Activated T-cell treated with anti-CD3 and anti-CD28 coated beads, Interleukin-2, amount 50 U/mL, for 72 hours (primary cell): ENCODE measurements at regions not wholly inside any gene's neighbourhood (a gene's known extent, or its start where the extent isn't known, plus 50 kb on each side); places are given as distances from the start of the nearest gene placed in this dataset.

ENCODE experiments used
- ATAC-seq, 2 donors: fragments of 150-1000 bp; cut with Tn5 transposase; replicated peaks in 1 of 2; 2 replicates each; pipeline ENCODE4 v1.10.0; 2021; ENCODE audit warnings: moderate library complexity in 2 of 2, mild to moderate bottlenecking in 1 of 2
- DNase-seq, 2 donors: peaks; one replicate each; pipeline ENCODE4 v3.0.0; 2021 to 2022; ENCODE audit warnings: mixed read lengths in 1 of 2
- H3K27ac Mint-ChIP-seq: one replicate; pipeline ENCODE4 v1.8.0; 2022; ENCODE audit warnings: mild to moderate bottlenecking, moderate library complexity, mixed read lengths
- H3K27me3 Mint-ChIP-seq: one replicate; pipeline ENCODE4 v1.8.0; 2022; ENCODE audit warnings: low read depth, mixed read lengths
- H3K36me3 Mint-ChIP-seq, 2 donors: one replicate each; pipeline ENCODE4 v1.8.0; 2022; ENCODE audit warnings: mixed read lengths in 2 of 2, mild to moderate bottlenecking in 1 of 2; ENCODE audit not compliant: insufficient read depth in 2 of 2
- H3K4me1 Mint-ChIP-seq: one replicate; pipeline ENCODE4 v1.8.0; 2022; ENCODE audit warnings: low read depth, mixed read lengths
- H3K4me3 Mint-ChIP-seq, 2 donors: one replicate each; pipeline ENCODE4 v1.8.0; 2022; ENCODE audit warnings: mild to moderate bottlenecking in 2 of 2, mixed read lengths in 2 of 2, moderate library complexity in 2 of 2
- H3K9me3 Mint-ChIP-seq, 2 donors: one replicate each; pipeline ENCODE4 v1.8.0; 2022; ENCODE audit warnings: mixed read lengths in 2 of 2

- ATAC-seq (no peak), DNase-seq (no peak)
- peaks cover 2 to 3% of the 10 kb centered on the region in 2 donors for H3K36me3 Mint-ChIP-seq
- no peak overlapping the region for H3K27ac Mint-ChIP-seq
- H3K9me3 Mint-ChIP-seq, result peaks cover 0 to 3% of the 10 kb centered on the region in 2 donors
- no peaks in the 10 kb centered on the region for H3K27me3 Mint-ChIP-seq
- H3K4me3 Mint-ChIP-seq, result no peak overlapping the region
- H3K4me1 Mint-ChIP-seq, result peaks cover 12% of the 10 kb centered on the region
These were observed 322.6 kb downstream of the LTN1 start for GRCh38 chr21:28669971-28670653.

GRCh38 chr21:28669321-28669720 is 323.4 kb downstream of the LTN1 start:
- Mint-ChIP-seq H3K27me3 (no peaks in the 10 kb centered on the region), H3K4me1 (peaks cover 12% of the 10 kb centered on the region), H3K9me3 (peaks cover 0 to 3% of the 10 kb centered on the region in 2 donors), H3K36me3 (peaks cover 2 to 3% of the 10 kb centered on the region in 2 donors), H3K4me3 (no peak overlapping the region), H3K27ac (no peak overlapping the region)
- ATAC-seq (peak in 1 of 2 donors; percentile 38), DNase-seq (no peak)

- DNase-seq (no peak), ATAC-seq (no peak)
- H3K9me3 Mint-ChIP-seq, result no peaks in the 10 kb centered on the region
- H3K36me3 Mint-ChIP-seq, result peaks cover 2% of the 10 kb centered on the region in 2 donors
- no peak overlapping the region for H3K27ac Mint-ChIP-seq
- H3K4me3 Mint-ChIP-seq, result no peak overlapping the region
- H3K27me3 Mint-ChIP-seq, result no peaks in the 10 kb centered on the region
- H3K4me1 Mint-ChIP-seq, result peaks cover 2% of the 10 kb centered on the region
These were observed 328.9 kb downstream of the LTN1 start for GRCh38 chr21:28663754-28664153.

- Mint-ChIP-seq H3K27me3 (no peaks in the 10 kb centered on the region), H3K4me1 (no peaks in the 10 kb centered on the region), H3K4me3 (no peak overlapping the region), H3K36me3 (peaks cover 2% of the 10 kb centered on the region in 2 donors), H3K9me3 (no peaks in the 10 kb centered on the region), H3K27ac (no peak overlapping the region)
- ATAC-seq, result no peak
- no peak for DNase-seq
These were observed 329.5 kb downstream of the LTN1 start for GRCh38 chr21:28663111-28663693.

GRCh38 chr21:28657566-28657965 is 335.1 kb downstream of the LTN1 start:
- H3K27ac Mint-ChIP-seq, result no peak overlapping the region
- H3K27me3 Mint-ChIP-seq, result no peaks in the 10 kb centered on the region
- no peaks in the 10 kb centered on the region for H3K4me1 Mint-ChIP-seq
- DNase-seq, result no peak
- peaks cover 0 to 9% of the 10 kb centered on the region in 2 donors for H3K9me3 Mint-ChIP-seq
- ATAC-seq, result no peak
- H3K4me3 Mint-ChIP-seq, result no peak overlapping the region
- H3K36me3 Mint-ChIP-seq, result peaks cover 0 to 2% of the 10 kb centered on the region in 2 donors

- DNase-seq (no peak), ATAC-seq (no peak)
- H3K4me1 Mint-ChIP-seq, result no peaks in the 10 kb centered on the region
- H3K9me3 Mint-ChIP-seq, result peaks cover 0 to 9% of the 10 kb centered on the region in 2 donors
- no peak overlapping the region for H3K27ac Mint-ChIP-seq
- H3K27me3 Mint-ChIP-seq, result no peaks in the 10 kb centered on the region
- H3K36me3 Mint-ChIP-seq, result peaks cover 0 to 2% of the 10 kb centered on the region in 2 donors
- H3K4me3 Mint-ChIP-seq, result no peak overlapping the region
These were observed 337.2 kb downstream of the LTN1 start for GRCh38 chr21:28655471-28655870.

GRCh38 chr21:28654406-28654805 is 338.3 kb downstream of the LTN1 start:
- Mint-ChIP-seq H3K27ac (no peak overlapping the region), H3K4me1 (no peaks in the 10 kb centered on the region), H3K9me3 (peaks cover 0 to 9% of the 10 kb centered on the region in 2 donors), H3K27me3 (no peaks in the 10 kb centered on the region), H3K36me3 (peaks cover 0 to 2% of the 10 kb centered on the region in 2 donors), H3K4me3 (no peak overlapping the region)
- no peak for ATAC-seq
- DNase-seq, result no peak

- Mint-ChIP-seq H3K4me3 (no peak overlapping the region), H3K27ac (no peak overlapping the region), H3K27me3 (no peaks in the 10 kb centered on the region), H3K9me3 (peaks cover 4 to 5% of the 10 kb centered on the region in 2 donors), H3K4me1 (no peaks in the 10 kb centered on the region), H3K36me3 (peaks cover 0 to 1% of the 10 kb centered on the region in 2 donors)
- ATAC-seq, result no peak
- DNase-seq, result no peak
These were observed 347.9 kb downstream of the LTN1 start for GRCh38 chr21:28644762-28645161.

GRCh38 chr21:28642891-28643290 is 349.8 kb downstream of the LTN1 start:
- DNase-seq (no peak), ATAC-seq (no peak)
- no peak overlapping the region for H3K27ac Mint-ChIP-seq
- peaks cover 4 to 7% of the 10 kb centered on the region in 2 donors for H3K9me3 Mint-ChIP-seq
- H3K36me3 Mint-ChIP-seq, result peaks cover 1 to 2% of the 10 kb centered on the region in 2 donors
- H3K4me3 Mint-ChIP-seq, result no peak overlapping the region
- no peaks in the 10 kb centered on the region for H3K27me3 Mint-ChIP-seq
- H3K4me1 Mint-ChIP-seq, result no peaks in the 10 kb centered on the region

GRCh38 chr21:28641731-28642130 is 350.9 kb downstream of the LTN1 start:
- ATAC-seq (no peak), DNase-seq (no peak)
- Mint-ChIP-seq H3K9me3 (peaks cover 4 to 7% of the 10 kb centered on the region in 2 donors), H3K36me3 (peaks cover 1 to 2% of the 10 kb centered on the region in 2 donors), H3K27me3 (no peaks in the 10 kb centered on the region), H3K4me3 (no peak overlapping the region), H3K27ac (no peak overlapping the region), H3K4me1 (peaks cover 8% of the 10 kb centered on the region)

- Mint-ChIP-seq H3K4me3 (no peak overlapping the region), H3K9me3 (peaks cover 4 to 7% of the 10 kb centered on the region in 2 donors), H3K27ac (no peak overlapping the region), H3K4me1 (peaks cover 15% of the 10 kb centered on the region), H3K36me3 (peaks cover 1 to 2% of the 10 kb centered on the region in 2 donors), H3K27me3 (no peaks in the 10 kb centered on the region)
- no peak for DNase-seq
- ATAC-seq, result peak in 1 of 2 donors; percentile 11
These were observed 352.4 kb downstream of the LTN1 start for GRCh38 chr21:28640326-28640725.

- ATAC-seq, result no peak
- peaks cover 4 to 7% of the 10 kb centered on the region in 2 donors for H3K9me3 Mint-ChIP-seq
- no peaks in the 10 kb centered on the region for H3K27me3 Mint-ChIP-seq
- peaks cover 1 to 2% of the 10 kb centered on the region in 2 donors for H3K36me3 Mint-ChIP-seq
- peaks cover 15% of the 10 kb centered on the region for H3K4me1 Mint-ChIP-seq
- H3K4me3 Mint-ChIP-seq, result no peak overlapping the region
- DNase-seq, result no peak
- H3K27ac Mint-ChIP-seq, result no peak overlapping the region
These were observed 352.9 kb downstream of the LTN1 start for GRCh38 chr21:28639737-28640136.

- Mint-ChIP-seq H3K4me3 (peak overlapping the region; percentile 36 to 61), H3K4me1 (peaks cover 20% of the 10 kb centered on the region), H3K27me3 (no peaks in the 10 kb centered on the region), H3K9me3 (peaks cover 0 to 2% of the 10 kb centered on the region in 2 donors), H3K27ac (peak overlapping the region; percentile 86), H3K36me3 (peaks cover 0 to 2% of the 10 kb centered on the region in 2 donors)
- DNase-seq, result peak; percentile 25 to 43
- peak; percentile 85 to 86 for ATAC-seq
These were observed 355.7 kb downstream of the LTN1 start for GRCh38 chr21:28636752-28637691.
